ENCODE measurements at regions not wholly inside any gene's neighbourhood (a gene's known extent, or its start where the extent isn't known, plus 50 kb on each side); places are given as distances from the start of the nearest gene placed in this dataset.

DNA sequence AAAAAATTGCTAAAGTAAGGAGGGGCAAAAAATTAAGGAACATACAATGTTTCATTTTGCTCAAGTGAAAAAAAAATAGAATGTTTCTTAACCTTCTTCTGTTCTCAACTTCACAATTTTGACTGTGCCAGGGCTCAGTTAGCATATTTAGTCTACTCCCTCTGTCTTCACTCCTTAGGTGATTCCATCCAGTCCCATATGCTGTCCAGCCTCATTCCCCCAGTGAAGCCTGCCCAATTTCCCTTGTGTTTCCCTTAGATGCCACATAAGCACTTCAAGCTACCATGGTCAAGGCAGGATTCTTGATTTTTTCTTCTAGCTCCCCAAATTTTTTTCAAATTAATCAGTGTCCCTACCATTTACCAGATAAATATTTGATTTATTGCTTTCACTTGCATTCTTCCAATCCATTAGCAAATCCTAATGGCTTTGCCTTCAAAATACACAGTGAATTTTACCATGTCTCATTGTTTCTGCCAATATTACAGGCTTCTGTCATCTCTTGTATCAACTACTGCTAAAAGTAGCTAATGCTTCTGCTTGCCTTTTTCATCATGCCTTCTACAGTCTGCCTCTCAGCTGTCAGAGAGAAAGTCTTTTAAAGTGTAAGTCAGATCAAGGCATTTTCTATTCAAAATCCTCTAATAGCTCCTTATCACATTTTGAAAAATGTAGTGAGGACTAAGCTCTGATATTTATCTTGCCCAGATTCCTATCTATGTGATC is 166.8 kb downstream of the MACC1 start:
- no peak for TF ChIP-seq EZH2 (IDR thresholded peaks at IDR 0.05; ENCODE audit: borderline replicate concordance, low read length)
- TF ChIP-seq, protein P1, sequence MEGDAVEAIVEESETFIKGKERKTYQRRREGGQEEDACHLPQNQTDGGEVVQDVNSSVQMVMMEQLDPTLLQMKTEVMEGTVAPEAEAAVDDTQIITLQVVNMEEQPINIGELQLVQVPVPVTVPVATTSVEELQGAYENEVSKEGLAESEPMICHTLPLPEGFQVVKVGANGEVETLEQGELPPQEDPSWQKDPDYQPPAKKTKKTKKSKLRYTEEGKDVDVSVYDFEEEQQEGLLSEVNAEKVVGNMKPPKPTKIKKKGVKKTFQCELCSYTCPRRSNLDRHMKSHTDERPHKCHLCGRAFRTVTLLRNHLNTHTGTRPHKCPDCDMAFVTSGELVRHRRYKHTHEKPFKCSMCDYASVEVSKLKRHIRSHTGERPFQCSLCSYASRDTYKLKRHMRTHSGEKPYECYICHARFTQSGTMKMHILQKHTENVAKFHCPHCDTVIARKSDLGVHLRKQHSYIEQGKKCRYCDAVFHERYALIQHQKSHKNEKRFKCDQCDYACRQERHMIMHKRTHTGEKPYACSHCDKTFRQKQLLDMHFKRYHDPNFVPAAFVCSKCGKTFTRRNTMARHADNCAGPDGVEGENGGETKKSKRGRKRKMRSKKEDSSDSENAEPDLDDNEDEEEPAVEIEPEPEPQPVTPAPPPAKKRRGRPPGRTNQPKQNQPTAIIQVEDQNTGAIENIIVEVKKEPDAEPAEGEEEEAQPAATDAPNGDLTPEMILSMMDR (IDR thresholded peaks at IDR 0.05; ENCODE audit: low read length), result no peak
